WTC11 (cell line): ENCODE measurements at regions not wholly inside any gene's neighbourhood (a gene's known extent, or its start where the extent isn't known, plus 50 kb on each side); places are given as distances from the start of the nearest gene placed in this dataset.

Source experiments
- ATAC-seq: fragments of 200-7000 bp; cut with Tn5 transposase; 2 replicates; pipeline ENCODE4 v1.10.0; 2021; ENCODE audit warnings: mild to moderate bottlenecking, moderate library complexity
- CTCF ChIA-PET: fragments of 300-600 bp; sonication (Branson Sonifier 250); formaldehyde crosslinking; loops from one replicate; lab custom pipeline; 2021; ENCODE audit warnings: antibody characterized with exemption; lab: Charles Lee
- POLR2A ChIA-PET: fragments of 350-600 bp; sonication (Branson Sonifier 250); formaldehyde crosslinking; loops from one replicate; lab custom pipeline; 2021; ENCODE audit warnings: antibody characterized with exemption; lab: Charles Lee
- DNase-seq: peaks from one replicate; pipeline ENCODE4 v3.0.0; 2021; ENCODE audit warnings: low spot score
- H3K27ac Mint-ChIP-seq: 2 replicates; pipeline ENCODE4 v1.8.0; 2021; ENCODE audit warnings: mixed read lengths
- H3K27me3 Mint-ChIP-seq: 2 replicates; pipeline ENCODE4 v1.8.0; 2021; ENCODE audit warnings: low read depth, mild to moderate bottlenecking, moderate library complexity, mixed read lengths
- H3K36me3 Mint-ChIP-seq: 2 replicates; pipeline ENCODE4 v1.8.0; 2021; ENCODE audit warnings: mixed read lengths
- H3K4me1 Mint-ChIP-seq: 2 replicates; pipeline ENCODE4 v1.8.0; 2022; ENCODE audit warnings: mixed read lengths
- H3K4me3 Mint-ChIP-seq: 2 replicates; pipeline ENCODE4 v1.8.0; 2021; ENCODE audit warnings: mild to moderate bottlenecking, moderate library complexity, mixed read lengths
- H3K9me3 Mint-ChIP-seq: 2 replicates; pipeline ENCODE4 v1.8.0; 2021; ENCODE audit warnings: mixed read lengths
- AFF4 ChIP-seq: sonication (generic); formaldehyde crosslinking; IDR thresholded peaks from 2 replicates; pipeline ENCODE4 v1.8.1; 2023; ENCODE audit warnings: mild to moderate bottlenecking, missing genetic modification reagents, borderline replicate concordance
- ATF1 ChIP-seq: sonication (generic); formaldehyde crosslinking; IDR thresholded peaks from 2 replicates; pipeline ENCODE4 v1.8.1; 2023; ENCODE audit warnings: mild to moderate bottlenecking, moderate library complexity, missing genetic modification reagents
- CREB1 ChIP-seq: sonication (generic); formaldehyde crosslinking; IDR thresholded peaks from 2 replicates; pipeline ENCODE4 v1.8.0; 2023; ENCODE audit warnings: mild to moderate bottlenecking, missing genetic modification reagents
- ESRRA ChIP-seq: sonication (generic); formaldehyde crosslinking; IDR thresholded peaks from 2 replicates; pipeline ENCODE4 v1.8.1; 2022; ENCODE audit warnings: mild to moderate bottlenecking, missing genetic modification reagents, borderline replicate concordance
- FOXJ3 ChIP-seq: sonication (generic); formaldehyde crosslinking; IDR thresholded peaks from 2 replicates; pipeline ENCODE4 v1.9.0; 2021; ENCODE audit warnings: missing genetic modification reagents, mild to moderate bottlenecking, borderline replicate concordance
- JAZF1 ChIP-seq: fragments of 250-450 bp; sonication (Bioruptor Pico); IDR thresholded peaks from 2 replicates; pipeline ENCODE4 v1.9.0; 2021; ENCODE audit warnings: moderate library complexity, mild to moderate bottlenecking, inconsistent platforms
- KAT7 ChIP-seq: sonication (generic); formaldehyde crosslinking; IDR thresholded peaks from 2 replicates; pipeline ENCODE4 v1.8.1; 2023; ENCODE audit warnings: missing genetic modification reagents, mild to moderate bottlenecking, borderline replicate concordance
- NR3C1 ChIP-seq: sonication (generic); formaldehyde crosslinking; conservative IDR thresholded peaks from 2 replicates; pipeline ENCODE4 v1.8.1; 2023; ENCODE audit warnings: low read depth, mild to moderate bottlenecking, missing genetic modification reagents
- PREB ChIP-seq: sonication (generic); formaldehyde crosslinking; IDR thresholded peaks from 2 replicates; pipeline ENCODE4 v1.8.1; 2022; ENCODE audit warnings: mild to moderate bottlenecking, missing genetic modification reagents, moderate library complexity, borderline replicate concordance
- SP1 ChIP-seq: sonication (generic); formaldehyde crosslinking; conservative IDR thresholded peaks from 2 replicates; pipeline ENCODE4 v1.8.1; 2022; ENCODE audit warnings: missing genetic modification reagents
- STAT6 ChIP-seq: sonication (generic); formaldehyde crosslinking; conservative IDR thresholded peaks from 2 replicates; pipeline ENCODE4 v1.8.1; 2023; ENCODE audit warnings: mild to moderate bottlenecking, low read depth, missing genetic modification reagents, moderate library complexity
- TP53 ChIP-seq: sonication (generic); formaldehyde crosslinking; IDR thresholded peaks from 2 replicates; pipeline ENCODE4 v1.8.1; 2023; ENCODE audit warnings: mild to moderate bottlenecking, missing genetic modification reagents
- ZNF317 ChIP-seq: sonication (generic); formaldehyde crosslinking; IDR thresholded peaks from 2 replicates; pipeline ENCODE4 v1.8.1; 2023; ENCODE audit warnings: low read depth, mild to moderate bottlenecking, moderate library complexity, missing genetic modification reagents, borderline replicate concordance
- ZNF416 ChIP-seq: fragments of 250-450 bp; sonication (Bioruptor Pico); IDR thresholded peaks from 2 replicates; pipeline ENCODE4 v1.9.0; 2021; ENCODE audit warnings: mild to moderate bottlenecking, inconsistent platforms
- TF ChIP-seq, protein P1 (sequence below): sonication (generic); formaldehyde crosslinking; IDR thresholded peaks from 2 replicates; pipeline ENCODE4 v1.8.0; 2022; ENCODE audit warnings: mild to moderate bottlenecking, missing genetic modification reagents
- TF ChIP-seq, protein P2 (sequence below): sonication (generic); formaldehyde crosslinking; IDR thresholded peaks from 2 replicates; pipeline ENCODE4 v1.8.1; 2022; ENCODE audit warnings: mild to moderate bottlenecking, moderate library complexity, missing genetic modification reagents
- TF ChIP-seq, protein P3 (sequence below): fragments of 250-450 bp; sonication (Bioruptor Pico); IDR thresholded peaks from 2 replicates; pipeline ENCODE4 v2.1.2; 2022; ENCODE audit warnings: mild to moderate bottlenecking, moderate library complexity
- TF ChIP-seq, protein P4 (sequence below): sonication (generic); formaldehyde crosslinking; IDR thresholded peaks from 2 replicates; pipeline ENCODE4 v1.8.0; 2022; ENCODE audit warnings: missing genetic modification reagents

DNA sequence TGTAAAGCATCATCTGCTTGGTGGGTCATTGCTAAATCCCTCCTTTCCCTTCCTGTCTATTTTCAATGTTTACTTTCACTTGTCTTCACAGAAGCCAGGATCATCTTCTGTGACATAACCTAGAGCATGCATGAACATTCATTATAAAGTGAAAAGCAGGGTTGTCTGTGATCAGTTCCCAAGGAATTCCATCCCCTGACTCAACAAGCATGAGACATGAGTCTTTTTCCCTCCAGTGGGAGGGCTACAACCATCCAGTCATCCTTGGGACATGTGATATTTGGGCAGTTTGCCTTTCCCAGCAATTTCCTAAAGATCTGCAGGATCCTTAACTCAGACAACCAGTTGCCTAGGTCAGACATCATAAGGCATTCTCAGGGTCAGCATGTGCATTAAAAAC lies 166.3 kb upstream of the TMEM196 start:
- Mint-ChIP-seq H3K27me3 (no peaks in the 10 kb centered on the region), H3K36me3 (peaks cover 45% of the 10 kb centered on the region), H3K4me3 (no peak overlapping the region), H3K27ac (peak overlapping the region; percentile 74), H3K9me3 (peaks cover 3% of the 10 kb centered on the region), H3K4me1 (no peaks in the 10 kb centered on the region)
- ATAC-seq, result no peak
- ChIA-PET POLR2A (no interaction called here), CTCF (no interaction called here)
- TF ChIP-seq, protein P1, sequence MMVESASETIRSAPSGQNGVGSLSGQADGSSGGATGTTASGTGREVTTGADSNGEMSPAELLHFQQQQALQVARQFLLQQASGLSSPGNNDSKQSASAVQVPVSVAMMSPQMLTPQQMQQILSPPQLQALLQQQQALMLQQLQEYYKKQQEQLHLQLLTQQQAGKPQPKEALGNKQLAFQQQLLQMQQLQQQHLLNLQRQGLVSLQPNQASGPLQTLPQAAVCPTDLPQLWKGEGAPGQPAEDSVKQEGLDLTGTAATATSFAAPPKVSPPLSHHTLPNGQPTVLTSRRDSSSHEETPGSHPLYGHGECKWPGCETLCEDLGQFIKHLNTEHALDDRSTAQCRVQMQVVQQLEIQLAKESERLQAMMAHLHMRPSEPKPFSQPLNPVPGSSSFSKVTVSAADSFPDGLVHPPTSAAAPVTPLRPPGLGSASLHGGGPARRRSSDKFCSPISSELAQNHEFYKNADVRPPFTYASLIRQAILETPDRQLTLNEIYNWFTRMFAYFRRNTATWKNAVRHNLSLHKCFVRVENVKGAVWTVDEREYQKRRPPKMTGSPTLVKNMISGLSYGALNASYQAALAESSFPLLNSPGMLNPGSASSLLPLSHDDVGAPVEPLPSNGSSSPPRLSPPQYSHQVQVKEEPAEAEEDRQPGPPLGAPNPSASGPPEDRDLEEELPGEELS (CRISPR knock-in tag), result no peak
- TF ChIP-seq, protein P2, sequence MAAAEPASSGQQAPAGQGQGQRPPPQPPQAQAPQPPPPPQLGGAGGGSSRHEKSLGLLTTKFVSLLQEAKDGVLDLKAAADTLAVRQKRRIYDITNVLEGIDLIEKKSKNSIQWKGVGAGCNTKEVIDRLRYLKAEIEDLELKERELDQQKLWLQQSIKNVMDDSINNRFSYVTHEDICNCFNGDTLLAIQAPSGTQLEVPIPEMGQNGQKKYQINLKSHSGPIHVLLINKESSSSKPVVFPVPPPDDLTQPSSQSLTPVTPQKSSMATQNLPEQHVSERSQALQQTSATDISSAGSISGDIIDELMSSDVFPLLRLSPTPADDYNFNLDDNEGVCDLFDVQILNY (CRISPR knock-in tag), result no peak
- no peak for TF ChIP-seq ZNF416 (CRISPR knock-in tag)
- no peak for TF ChIP-seq JAZF1 (CRISPR knock-in tag)
- TF ChIP-seq, protein P3, sequence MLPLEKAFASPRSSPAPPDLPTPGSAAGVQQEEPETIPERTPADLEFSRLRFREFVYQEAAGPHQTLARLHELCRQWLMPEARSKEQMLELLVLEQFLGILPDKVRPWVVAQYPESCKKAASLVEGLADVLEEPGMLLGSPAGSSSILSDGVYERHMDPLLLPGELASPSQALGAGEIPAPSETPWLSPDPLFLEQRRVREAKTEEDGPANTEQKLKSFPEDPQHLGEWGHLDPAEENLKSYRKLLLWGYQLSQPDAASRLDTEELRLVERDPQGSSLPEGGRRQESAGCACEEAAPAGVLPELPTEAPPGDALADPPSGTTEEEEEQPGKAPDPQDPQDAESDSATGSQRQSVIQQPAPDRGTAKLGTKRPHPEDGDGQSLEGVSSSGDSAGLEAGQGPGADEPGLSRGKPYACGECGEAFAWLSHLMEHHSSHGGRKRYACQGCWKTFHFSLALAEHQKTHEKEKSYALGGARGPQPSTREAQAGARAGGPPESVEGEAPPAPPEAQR, result no peak
- no peak for TF ChIP-seq STAT6 (CRISPR knock-in tag)
- TF ChIP-seq CREB1, result no peak
- no peak for TF ChIP-seq TP53 (CRISPR knock-in tag)
- TF ChIP-seq, protein P4, sequence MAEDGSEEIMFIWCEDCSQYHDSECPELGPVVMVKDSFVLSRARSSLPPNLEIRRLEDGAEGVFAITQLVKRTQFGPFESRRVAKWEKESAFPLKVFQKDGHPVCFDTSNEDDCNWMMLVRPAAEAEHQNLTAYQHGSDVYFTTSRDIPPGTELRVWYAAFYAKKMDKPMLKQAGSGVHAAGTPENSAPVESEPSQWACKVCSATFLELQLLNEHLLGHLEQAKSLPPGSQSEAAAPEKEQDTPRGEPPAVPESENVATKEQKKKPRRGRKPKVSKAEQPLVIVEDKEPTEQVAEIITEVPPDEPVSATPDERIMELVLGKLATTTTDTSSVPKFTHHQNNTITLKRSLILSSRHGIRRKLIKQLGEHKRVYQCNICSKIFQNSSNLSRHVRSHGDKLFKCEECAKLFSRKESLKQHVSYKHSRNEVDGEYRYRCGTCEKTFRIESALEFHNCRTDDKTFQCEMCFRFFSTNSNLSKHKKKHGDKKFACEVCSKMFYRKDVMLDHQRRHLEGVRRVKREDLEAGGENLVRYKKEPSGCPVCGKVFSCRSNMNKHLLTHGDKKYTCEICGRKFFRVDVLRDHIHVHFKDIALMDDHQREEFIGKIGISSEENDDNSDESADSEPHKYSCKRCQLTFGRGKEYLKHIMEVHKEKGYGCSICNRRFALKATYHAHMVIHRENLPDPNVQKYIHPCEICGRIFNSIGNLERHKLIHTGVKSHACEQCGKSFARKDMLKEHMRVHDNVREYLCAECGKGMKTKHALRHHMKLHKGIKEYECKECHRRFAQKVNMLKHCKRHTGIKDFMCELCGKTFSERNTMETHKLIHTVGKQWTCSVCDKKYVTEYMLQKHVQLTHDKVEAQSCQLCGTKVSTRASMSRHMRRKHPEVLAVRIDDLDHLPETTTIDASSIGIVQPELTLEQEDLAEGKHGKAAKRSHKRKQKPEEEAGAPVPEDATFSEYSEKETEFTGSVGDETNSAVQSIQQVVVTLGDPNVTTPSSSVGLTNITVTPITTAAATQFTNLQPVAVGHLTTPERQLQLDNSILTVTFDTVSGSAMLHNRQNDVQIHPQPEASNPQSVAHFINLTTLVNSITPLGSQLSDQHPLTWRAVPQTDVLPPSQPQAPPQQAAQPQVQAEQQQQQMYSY (CRISPR knock-in tag), result no peak
- no peak for TF ChIP-seq PREB (CRISPR knock-in tag)
- no peak for TF ChIP-seq ATF1 (CRISPR knock-in tag)
- TF ChIP-seq AFF4 (CRISPR knock-in tag), result no peak
- TF ChIP-seq ZNF317, result no peak
- no peak for TF ChIP-seq ESRRA (CRISPR knock-in tag)
- no peak for TF ChIP-seq KAT7
- TF ChIP-seq SP1 (CRISPR knock-in tag), result no peak
- no peak for TF ChIP-seq FOXJ3 (CRISPR knock-in tag)
- no peak for TF ChIP-seq NR3C1 (CRISPR knock-in tag)
- DNase-seq, result no peak
